HG02885 (cell line): ENCODE measurements at regions not wholly inside any gene's neighbourhood (a gene's known extent, or its start where the extent isn't known, plus 50 kb on each side); places are given as distances from the start of the nearest gene placed in this dataset.
"Not testable (repeated sequence)": the region's sequence is repeated elsewhere in the genome, so short reads cannot be mapped to it uniquely, and the experiment has no call there.

Experiments
- ATAC-seq: cut with Tn5 transposase; IDR thresholded peaks from one replicate; pipeline ENCODE4 v1.9.1; 2021; ENCODE audit warnings: mild to moderate bottlenecking; ENCODE audit not compliant: unreplicated experiment, poor library complexity

- no peak for ATAC-seq
Observed at GRCh38 chr4:94139931-94140612, 67.6 kb upstream of the SMARCAD1 start.

- ATAC-seq: no peak
Observed at GRCh38 chr4:94141001-94141400, 66.7 kb upstream of the SMARCAD1 start.

GRCh38 chr4:94148052-94148451 is 59.6 kb upstream of the SMARCAD1 start:
- ATAC-seq: not testable (repeated sequence)

- ATAC-seq: no peak
Observed at GRCh38 chr4:94152466-94152865, 55.2 kb upstream of the SMARCAD1 start.

GRCh38 chr4:94155404-94155803 is 52.3 kb upstream of the SMARCAD1 start:
- not testable (repeated sequence) for ATAC-seq

- ATAC-seq: no peak
Observed at GRCh38 chr4:94156826-94157225, 50.8 kb upstream of the SMARCAD1 start.
